ENCODE measurements at regions not wholly inside any gene's neighbourhood (a gene's known extent, or its start where the extent isn't known, plus 50 kb on each side); places are given as distances from the start of the nearest gene placed in this dataset.

DNA sequence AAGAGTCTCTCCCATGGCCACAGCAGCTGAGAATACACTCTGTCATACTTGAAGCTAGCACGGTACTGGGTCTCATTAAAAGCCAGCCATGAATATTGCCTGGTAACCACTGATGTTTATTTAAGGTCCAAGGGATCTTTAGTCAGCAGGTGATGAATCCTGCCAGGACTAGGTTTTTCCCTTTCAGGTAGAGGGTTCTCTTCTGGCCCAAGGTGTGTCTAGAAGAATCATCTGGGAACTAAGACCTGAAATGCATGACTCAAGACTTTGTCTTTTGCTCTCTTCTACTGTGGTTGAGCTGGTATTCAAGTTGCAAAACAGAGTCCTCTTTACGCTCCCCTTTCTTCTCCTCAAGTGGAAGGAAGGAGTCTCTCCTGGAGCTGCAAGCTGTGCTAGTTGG lies 400.5 kb upstream of the FSIP2 start:
- H3K4me3 ChIP-seq (replicated peaks in 1 of 3; ENCODE audit: insufficient read depth in 1 of 3, low read depth in 1 of 3, low read length in 3 of 3), result no peak overlapping the region
- FAIRE-seq (no peak), DNase-seq (ENCODE audit: low read depth, low spot score) (no peak)
- H3K36me3 ChIP-seq (ENCODE audit: control insufficient read depth in 2 of 2, extremely low read depth in 1 of 2, insufficient read depth in 2 of 2, low read length in 2 of 2), result no peaks in the 10 kb centered on the region
- BruUV-seq (replicated peaks), result no TSS peak
- no peak overlapping the region for H3K4me2 ChIP-seq (ENCODE audit: insufficient read depth, low read length)
- no peaks in the 10 kb centered on the region for H4K20me1 ChIP-seq (replicated peaks; ENCODE audit: control insufficient read depth, extremely low read depth, insufficient read depth, low read length)
- no peaks in the 10 kb centered on the region for H3K79me2 ChIP-seq (ENCODE audit: control insufficient read depth, insufficient read depth, low read length)
- H3K27ac ChIP-seq (ENCODE audit: insufficient read depth, low read depth, low read length), result no peak overlapping the region
- no peaks in the 10 kb centered on the region for H3K4me1 ChIP-seq (ENCODE audit: control insufficient read depth, extremely low read depth, insufficient read depth, low read length)
- H3K9me3 ChIP-seq (replicated peaks; ENCODE audit: control insufficient read depth, insufficient read depth, low read length), result no peaks in the 10 kb centered on the region
- dilution Hi-C loops (cut with MboI; ENCODE audit: extremely low pct_ligation_motif_present, low sequenced_read_pairs) (no loop called here), intact Hi-C loops (cut with micrococcal nuclease) (no loop called here)
- TF ChIP-seq GATA2 (IDR thresholded peaks at IDR 0.05; ENCODE audit: insufficient read depth, insufficient read length, low read depth, low read length) (no peak), POLR2A (IDR thresholded peaks at IDR 0.05; ENCODE audit: low read depth, low read length) (no peak), FOS (IDR thresholded peaks at IDR 0.05; ENCODE audit: borderline replicate concordance, insufficient read depth, low read length) (no peak), POLR2AphosphoS5 (IDR thresholded peaks at IDR 0.05; ENCODE audit: insufficient read depth, low read depth, low read length) (no peak), EZH2 (IDR thresholded peaks at IDR 0.05; ENCODE audit: borderline replicate concordance, low read depth, low read length, severe bottlenecking) (no peak), MYC (IDR thresholded peaks at IDR 0.05; ENCODE audit: low read depth, low read length) (no peak), JUN (IDR thresholded peaks at IDR 0.05; ENCODE audit: borderline replicate concordance, insufficient read depth, insufficient read length, low read depth) (no peak)
- TF ChIP-seq, protein P1, sequence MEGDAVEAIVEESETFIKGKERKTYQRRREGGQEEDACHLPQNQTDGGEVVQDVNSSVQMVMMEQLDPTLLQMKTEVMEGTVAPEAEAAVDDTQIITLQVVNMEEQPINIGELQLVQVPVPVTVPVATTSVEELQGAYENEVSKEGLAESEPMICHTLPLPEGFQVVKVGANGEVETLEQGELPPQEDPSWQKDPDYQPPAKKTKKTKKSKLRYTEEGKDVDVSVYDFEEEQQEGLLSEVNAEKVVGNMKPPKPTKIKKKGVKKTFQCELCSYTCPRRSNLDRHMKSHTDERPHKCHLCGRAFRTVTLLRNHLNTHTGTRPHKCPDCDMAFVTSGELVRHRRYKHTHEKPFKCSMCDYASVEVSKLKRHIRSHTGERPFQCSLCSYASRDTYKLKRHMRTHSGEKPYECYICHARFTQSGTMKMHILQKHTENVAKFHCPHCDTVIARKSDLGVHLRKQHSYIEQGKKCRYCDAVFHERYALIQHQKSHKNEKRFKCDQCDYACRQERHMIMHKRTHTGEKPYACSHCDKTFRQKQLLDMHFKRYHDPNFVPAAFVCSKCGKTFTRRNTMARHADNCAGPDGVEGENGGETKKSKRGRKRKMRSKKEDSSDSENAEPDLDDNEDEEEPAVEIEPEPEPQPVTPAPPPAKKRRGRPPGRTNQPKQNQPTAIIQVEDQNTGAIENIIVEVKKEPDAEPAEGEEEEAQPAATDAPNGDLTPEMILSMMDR (IDR thresholded peaks at IDR 0.05; ENCODE audit: extremely low read depth in 1 of 2, insufficient read depth in 1 of 2, low read depth in 1 of 2, low read length in 2 of 2), result no peak
- TF ChIP-seq, protein P2, sequence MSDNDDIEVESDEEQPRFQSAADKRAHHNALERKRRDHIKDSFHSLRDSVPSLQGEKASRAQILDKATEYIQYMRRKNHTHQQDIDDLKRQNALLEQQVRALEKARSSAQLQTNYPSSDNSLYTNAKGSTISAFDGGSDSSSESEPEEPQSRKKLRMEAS (IDR thresholded peaks at IDR 0.05; ENCODE audit: insufficient read depth, insufficient read length), result no peak
- no peaks in the 10 kb centered on the region for H3K27me3 ChIP-seq (ENCODE audit: control insufficient read depth in 2 of 2, insufficient read depth in 2 of 2, low read length in 2 of 2)
- H3K9me1 ChIP-seq (replicated peaks; ENCODE audit: control insufficient read depth, extremely low read depth, insufficient read depth, low read length), result no peaks in the 10 kb centered on the region
- H2AFZ ChIP-seq (ENCODE audit: low read depth, low read length), result no peak overlapping the region
- POLR2A ChIA-PET, result no interaction called here
- CTCF ChIA-PET, result no interaction called here
- no peak overlapping the region for H3K9ac ChIP-seq (replicated peaks; ENCODE audit: extremely low read depth, insufficient read depth, low read length)

Measured in endothelial cell of umbilical vein (primary cell).